Right lung (tissue), 2 donors: ENCODE measurements at regions not wholly inside any gene's neighbourhood (a gene's known extent, or its start where the extent isn't known, plus 50 kb on each side); places are given as distances from the start of the nearest gene placed in this dataset.
"Not testable (repeated sequence)": the region's sequence is repeated elsewhere in the genome, so short reads cannot be mapped to it uniquely, and the experiment has no call there.

Experiments used
- DNase-seq, 2 donors: peaks; one replicate each; pipeline ENCODE4 v3.0.0-alpha.2; 2013

- DNase-seq: not testable (repeated sequence)
Observed at GRCh38 chr12:69187572-69187971, 51.8 kb upstream of the CPSF6 start.

- no peak for DNase-seq
Observed at GRCh38 chr12:69189378-69189978, 49.9 kb upstream of the CPSF6 start.
